GM18907 (cell line): ENCODE measurements at regions not wholly inside any gene's neighbourhood (a gene's known extent, or its start where the extent isn't known, plus 50 kb on each side); places are given as distances from the start of the nearest gene placed in this dataset.
A peak's percentile ranks its signal among the peaks of the same experiment; 100 is the strongest.

Source experiments
- ATAC-seq: cut with Tn5 transposase; IDR thresholded peaks from one replicate; pipeline ENCODE4 v1.9.1; 2021; ENCODE audit warnings: mild to moderate bottlenecking, moderate library complexity; ENCODE audit not compliant: unreplicated experiment

GRCh38 chr5:173717959-173718358 is 101.5 kb upstream of the BOD1 start:
- no peak for ATAC-seq

GRCh38 chr5:173718469-173718868 is 102.0 kb upstream of the BOD1 start:
- ATAC-seq, result no peak

- ATAC-seq, result no peak
Measured at GRCh38 chr5:173719731-173720082, 103.3 kb upstream of the BOD1 start.

DNA sequence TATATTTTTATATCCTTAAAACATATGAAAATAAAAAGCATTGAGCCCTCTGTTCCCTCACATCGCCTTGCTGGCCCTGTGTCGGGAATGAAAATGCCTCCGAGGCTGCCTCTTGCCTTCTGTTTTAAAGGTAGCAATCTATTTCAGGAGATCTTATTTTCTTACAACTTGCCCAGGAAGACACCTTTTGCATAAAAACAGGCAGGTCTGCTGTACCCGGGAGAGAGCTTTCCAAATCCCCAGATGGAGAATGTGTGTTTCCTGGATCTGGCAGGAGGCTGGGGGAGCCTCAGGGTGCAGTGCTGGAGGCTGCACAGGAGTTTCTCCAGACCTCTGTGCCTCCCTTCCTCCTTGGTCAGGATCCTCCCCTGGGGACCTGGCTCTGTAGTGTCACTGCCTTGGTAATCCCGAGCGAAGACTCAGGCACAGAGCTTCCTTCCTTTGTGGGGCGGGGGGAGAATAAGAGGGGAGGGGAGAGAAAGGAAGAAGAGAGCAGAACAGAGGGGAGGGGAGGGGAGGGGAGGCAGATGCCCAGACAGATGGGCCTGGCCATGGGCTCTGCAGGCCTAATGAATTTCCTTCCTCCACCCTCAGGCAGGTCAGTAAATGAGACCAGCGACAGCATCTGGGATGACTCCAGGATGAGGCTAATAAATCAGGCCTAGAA is 104.0 kb upstream of the BOD1 start:
- no peak for ATAC-seq

DNA sequence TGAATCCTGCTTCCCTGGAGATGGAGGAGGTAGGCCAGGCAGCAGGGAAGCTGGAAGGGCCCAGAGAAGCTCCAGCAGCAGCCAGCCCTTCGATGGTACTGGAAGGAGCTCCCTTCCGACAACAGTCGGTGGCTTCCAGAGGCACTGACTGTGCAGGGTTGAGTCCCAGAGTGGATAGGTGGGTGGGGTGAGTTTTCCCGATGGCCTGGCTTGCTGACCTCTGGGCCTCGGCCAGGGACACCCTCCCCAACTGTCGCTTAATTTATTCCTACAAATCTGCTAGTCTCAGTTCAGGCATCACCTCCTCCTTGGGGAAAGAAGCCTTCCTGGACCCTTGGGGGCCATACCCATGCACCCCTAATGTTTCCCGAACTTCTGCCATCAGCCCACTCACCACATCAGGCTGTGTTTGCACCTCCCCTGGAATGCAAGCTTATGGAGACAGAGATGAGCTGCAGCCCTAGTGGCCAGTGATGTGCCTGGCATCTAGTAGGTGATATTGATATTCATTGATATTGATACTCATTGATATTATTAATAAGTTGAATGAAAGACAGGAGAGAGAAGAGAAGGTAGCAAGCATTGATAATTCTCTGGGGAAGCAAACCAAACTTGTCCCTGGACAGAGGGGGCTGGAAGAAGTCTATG is 104.6 kb upstream of the BOD1 start:
- ATAC-seq, result no peak

GRCh38 chr5:173721601-173722232 is 105.3 kb upstream of the BOD1 start:
- no peak for ATAC-seq

DNA sequence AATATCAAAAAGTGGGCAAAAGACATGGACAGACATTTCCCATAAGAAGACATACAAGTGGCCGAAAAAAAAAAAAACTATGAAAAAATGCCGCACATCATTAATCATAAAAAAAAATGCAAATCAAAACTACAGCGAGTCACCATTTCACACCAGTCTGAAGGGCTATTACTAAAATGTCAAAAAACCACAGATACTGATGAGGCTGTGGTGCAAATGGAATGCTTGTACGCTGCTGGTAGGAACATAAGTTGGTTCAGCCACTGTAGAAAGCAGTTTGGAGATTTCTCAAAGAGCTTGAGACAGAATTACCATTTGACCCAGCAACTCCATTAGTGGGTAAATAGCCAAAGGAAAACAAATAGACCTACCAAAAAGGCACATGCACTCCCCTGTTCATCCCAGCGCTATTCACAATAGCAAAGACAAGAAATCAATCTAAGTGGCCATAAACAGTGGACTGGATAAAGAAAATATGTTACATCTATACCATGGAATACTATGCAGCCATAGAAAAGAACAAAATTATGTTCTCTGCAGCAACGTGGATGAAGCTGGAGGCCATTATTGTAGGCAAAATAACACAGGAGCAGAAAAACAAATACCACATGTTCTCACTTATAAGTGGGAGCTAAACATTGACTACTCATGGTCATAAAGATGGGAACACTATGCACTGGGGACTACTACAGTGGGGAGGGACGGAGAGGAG is 110.6 kb upstream of the BOD1 start:
- ATAC-seq, result no peak

GRCh38 chr5:173727839-173728778 is 111.7 kb upstream of the BOD1 start:
- no peak for ATAC-seq

- no peak for ATAC-seq
Measured at GRCh38 chr5:173729079-173729765, 112.8 kb upstream of the BOD1 start.

DNA sequence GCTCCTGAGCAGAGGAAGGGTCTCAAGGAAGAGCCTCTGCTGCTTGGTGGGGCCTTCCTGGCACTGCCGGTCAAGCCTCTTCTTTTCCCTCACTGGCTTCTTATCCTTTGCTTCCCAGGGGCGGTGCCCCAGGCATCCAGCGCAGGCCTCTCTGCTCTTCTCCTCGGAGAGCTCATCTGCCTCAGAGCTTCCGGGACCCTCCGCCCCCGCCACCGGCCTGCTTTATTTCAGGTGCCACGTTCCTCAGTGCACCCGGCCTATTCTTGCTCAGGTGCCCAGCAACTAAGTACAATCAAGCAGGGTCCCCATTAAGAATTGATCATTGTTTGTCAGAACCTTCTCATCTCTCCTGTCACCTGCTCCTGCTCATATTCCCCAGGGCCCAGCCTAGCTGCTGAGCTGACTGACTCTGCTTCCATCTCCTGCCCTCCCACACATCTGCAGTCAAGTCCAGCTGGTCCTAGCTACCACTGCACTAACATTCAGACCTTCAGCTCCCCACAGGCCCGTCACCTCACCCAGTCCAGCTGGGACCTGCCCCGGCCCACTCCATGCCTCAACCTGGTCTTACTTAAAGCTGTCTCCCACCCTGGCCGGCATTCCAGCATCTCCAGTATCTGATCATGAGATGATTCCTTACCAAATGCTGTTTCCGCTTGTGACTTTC is 114.3 kb upstream of the BOD1 start:
- no peak for ATAC-seq

DNA sequence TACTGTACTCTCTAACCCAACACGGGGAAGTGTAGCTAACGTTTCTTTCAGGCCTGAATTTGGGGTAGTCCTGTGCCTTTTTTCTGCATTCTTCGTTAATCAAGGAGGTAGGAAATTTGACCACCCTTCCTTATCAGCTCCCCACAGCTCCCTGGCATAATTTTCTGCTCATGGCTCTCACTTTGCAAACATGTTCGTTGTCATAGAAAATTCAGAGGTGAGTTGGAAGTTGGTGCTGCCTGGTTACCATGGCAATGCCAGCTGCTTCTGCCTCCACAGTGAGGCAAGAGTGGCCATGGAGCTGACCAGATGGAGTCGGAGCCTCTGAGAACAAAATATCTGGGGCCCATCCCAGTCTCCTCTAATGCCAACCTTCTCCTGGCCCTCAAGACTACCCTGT is 116.6 kb upstream of the BOD1 start:
- ATAC-seq, result no peak

DNA sequence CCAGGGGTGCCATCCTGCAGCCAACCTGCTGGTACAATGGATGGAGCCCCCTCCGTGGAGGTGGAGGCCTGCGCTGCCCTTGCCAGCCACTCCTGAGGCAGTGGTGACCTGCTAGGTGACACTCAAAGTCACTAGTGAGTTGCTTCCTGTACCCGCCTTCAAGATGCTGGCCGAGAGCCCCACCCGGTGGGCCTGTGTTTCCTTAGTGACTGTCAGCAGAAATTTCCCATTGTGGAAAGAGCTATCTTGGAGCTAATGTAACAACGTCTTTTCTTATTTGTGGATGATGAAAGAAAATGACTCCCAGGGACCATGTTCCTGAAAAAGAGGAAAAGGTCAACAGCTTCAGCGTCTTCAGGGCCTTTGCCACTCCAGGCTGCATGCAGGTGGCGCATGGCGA is 117.0 kb upstream of the BOD1 start:
- no peak for ATAC-seq

- peak; percentile 67 for ATAC-seq
Measured at GRCh38 chr5:173733831-173734501, 117.5 kb upstream of the BOD1 start.

- no peak for ATAC-seq
Measured at GRCh38 chr5:173734716-173735115, 118.3 kb upstream of the BOD1 start.

DNA sequence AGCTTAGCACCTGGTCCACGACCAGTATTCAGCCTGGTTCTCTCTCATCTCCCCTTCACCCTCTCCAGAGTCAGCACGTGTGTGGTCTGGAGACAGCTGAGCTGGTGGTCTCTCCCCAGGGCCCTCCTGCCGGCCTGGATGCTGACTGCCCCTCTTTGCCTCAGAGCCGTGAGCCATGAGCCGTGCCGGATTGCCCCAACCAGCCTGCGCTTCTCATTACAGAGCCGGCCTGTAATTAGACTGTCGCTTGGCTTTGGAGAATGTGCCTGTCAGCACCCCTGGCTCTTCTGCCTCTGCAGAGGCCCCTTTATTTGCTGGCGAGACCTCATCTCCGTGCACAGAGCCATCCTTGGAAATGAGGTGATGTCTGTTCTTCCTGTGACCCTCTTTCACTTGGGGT is 118.7 kb upstream of the BOD1 start:
- ATAC-seq, result no peak

DNA sequence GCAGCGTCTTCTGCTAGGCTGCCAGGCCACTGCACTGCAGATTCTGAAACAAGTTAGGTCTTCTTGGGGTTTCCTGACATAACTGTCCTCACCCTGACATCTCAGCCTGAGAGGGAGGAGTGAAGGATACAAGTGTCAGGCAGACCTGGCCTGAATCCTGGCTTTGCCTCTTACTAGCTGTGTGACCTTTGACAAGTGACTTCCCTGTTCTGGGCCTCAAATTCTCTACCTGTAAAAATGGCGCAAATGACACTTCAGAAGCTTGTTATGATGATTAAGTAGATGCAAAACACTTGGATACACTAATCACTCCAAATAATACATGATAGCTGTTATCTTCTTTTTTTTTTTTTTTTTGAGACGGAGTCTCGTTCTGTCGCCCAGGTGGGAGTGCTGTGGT is 119.2 kb upstream of the BOD1 start:
- no peak for ATAC-seq

GRCh38 chr5:173736374-173736773 is 119.9 kb upstream of the BOD1 start:
- ATAC-seq, result no peak

GRCh38 chr5:173736923-173737412 is 120.5 kb upstream of the BOD1 start:
- peak; percentile 81 for ATAC-seq

GRCh38 chr5:173739741-173740140 is 123.3 kb upstream of the BOD1 start:
- no peak for ATAC-seq
